Activated B cell treated with CpG ODN at 0.5 μM for 24 hours (primary cell): ENCODE measurements at regions not wholly inside any gene's neighbourhood (a gene's known extent, or its start where the extent isn't known, plus 50 kb on each side); places are given as distances from the start of the nearest gene placed in this dataset.

ENCODE experiments used
- ATAC-seq: fragments of 200-7000 bp; cut with Tn5 transposase; one replicate; pipeline ENCODE4 v1.10.0; 2021; ENCODE audit warnings: low read depth, mild to moderate bottlenecking, moderate library complexity
- CTCF ChIA-PET: fragments of 350-600 bp; sonication (Branson Sonifier 250); formaldehyde crosslinking; loops from one replicate; lab custom pipeline; 2021; ENCODE audit warnings: antibody characterized with exemption; lab: Charles Lee
- POLR2A ChIA-PET: fragments of 350-600 bp; sonication (Branson Sonifier 250); formaldehyde crosslinking; loops from one replicate; lab custom pipeline; 2021; ENCODE audit warnings: antibody characterized with exemption; lab: Charles Lee
- DNase-seq: peaks from one replicate; pipeline ENCODE4 v3.0.0; 2022
- H3K27ac Mint-ChIP-seq: one replicate; pipeline ENCODE4 v1.8.0; 2020; ENCODE audit warnings: mixed read lengths
- H3K27me3 Mint-ChIP-seq: one replicate; pipeline ENCODE4 v1.8.0; 2021; ENCODE audit warnings: mixed read lengths
- H3K36me3 Mint-ChIP-seq: one replicate; pipeline ENCODE4 v1.8.0; 2021; ENCODE audit warnings: low read depth, mixed read lengths
- H3K4me1 Mint-ChIP-seq: one replicate; pipeline ENCODE4 v1.8.0; 2021; ENCODE audit warnings: mixed read lengths
- H3K4me3 Mint-ChIP-seq: one replicate; pipeline ENCODE4 v1.8.0; 2020; ENCODE audit warnings: mild to moderate bottlenecking, mixed read lengths
- H3K9me3 Mint-ChIP-seq: one replicate; pipeline ENCODE4 v1.8.0; 2020; ENCODE audit warnings: mixed read lengths
- intact Hi-C: fragments of 100-400 bp; cut with micrococcal nuclease; formaldehyde crosslinking; loops from one replicate; pipeline ENCODE4 v1.15.1; 2024
- TF ChIP-seq, protein P1 (sequence below): fragments of 200-600 bp; IDR thresholded peaks from one replicate; pipeline ENCODE4 v1.8.0; 2022; ENCODE audit warnings: antibody characterized with exemption, mild to moderate bottlenecking

- no peaks in the 10 kb centered on the region for H3K36me3 Mint-ChIP-seq
- H3K4me3 Mint-ChIP-seq: no peak overlapping the region
- ATAC-seq (no peak), DNase-seq (no peak)
- ChIA-PET POLR2A (no interaction called here), CTCF (no interaction called here)
- TF ChIP-seq, protein P1, sequence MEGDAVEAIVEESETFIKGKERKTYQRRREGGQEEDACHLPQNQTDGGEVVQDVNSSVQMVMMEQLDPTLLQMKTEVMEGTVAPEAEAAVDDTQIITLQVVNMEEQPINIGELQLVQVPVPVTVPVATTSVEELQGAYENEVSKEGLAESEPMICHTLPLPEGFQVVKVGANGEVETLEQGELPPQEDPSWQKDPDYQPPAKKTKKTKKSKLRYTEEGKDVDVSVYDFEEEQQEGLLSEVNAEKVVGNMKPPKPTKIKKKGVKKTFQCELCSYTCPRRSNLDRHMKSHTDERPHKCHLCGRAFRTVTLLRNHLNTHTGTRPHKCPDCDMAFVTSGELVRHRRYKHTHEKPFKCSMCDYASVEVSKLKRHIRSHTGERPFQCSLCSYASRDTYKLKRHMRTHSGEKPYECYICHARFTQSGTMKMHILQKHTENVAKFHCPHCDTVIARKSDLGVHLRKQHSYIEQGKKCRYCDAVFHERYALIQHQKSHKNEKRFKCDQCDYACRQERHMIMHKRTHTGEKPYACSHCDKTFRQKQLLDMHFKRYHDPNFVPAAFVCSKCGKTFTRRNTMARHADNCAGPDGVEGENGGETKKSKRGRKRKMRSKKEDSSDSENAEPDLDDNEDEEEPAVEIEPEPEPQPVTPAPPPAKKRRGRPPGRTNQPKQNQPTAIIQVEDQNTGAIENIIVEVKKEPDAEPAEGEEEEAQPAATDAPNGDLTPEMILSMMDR: no peak
- peaks cover 2% of the 10 kb centered on the region for H3K27me3 Mint-ChIP-seq
- H3K27ac Mint-ChIP-seq: no peak overlapping the region
- no peaks in the 10 kb centered on the region for H3K9me3 Mint-ChIP-seq
- intact Hi-C loops: no loop called here
- peaks cover 7% of the 10 kb centered on the region for H3K4me1 Mint-ChIP-seq
These were observed 92.3 kb downstream of the C1D start for GRCh38 chr2:67970542-67970941.

GRCh38 chr2:67974559-67975430 is 88.0 kb downstream of the C1D start:
- ATAC-seq (no peak), DNase-seq (no peak)
- Mint-ChIP-seq H3K27me3 (peaks cover 2% of the 10 kb centered on the region), H3K4me1 (peaks cover 7% of the 10 kb centered on the region), H3K27ac (no peak overlapping the region), H3K36me3 (no peaks in the 10 kb centered on the region), H3K4me3 (peak overlapping the region; percentile 55), H3K9me3 (no peaks in the 10 kb centered on the region)
- TF ChIP-seq, protein P1: no peak
- POLR2A ChIA-PET: interaction anchor here (0.6 kb wide), 1 partner anchor 12 kb away, joined by 3 read pairs; no protein-coding TSS in a partner anchor
- CTCF ChIA-PET: no interaction called here
- intact Hi-C loops: no loop called here

GRCh38 chr2:67977464-67977863 is 85.3 kb downstream of the C1D start:
- H3K27me3 Mint-ChIP-seq: peaks cover 5% of the 10 kb centered on the region
- H3K4me3 Mint-ChIP-seq: no peak overlapping the region
- DNase-seq (no peak), ATAC-seq (no peak)
- H3K9me3 Mint-ChIP-seq: peaks cover 3% of the 10 kb centered on the region
- intact Hi-C loops: no loop called here
- ChIA-PET CTCF (no interaction called here), POLR2A (no interaction called here)
- H3K36me3 Mint-ChIP-seq: no peaks in the 10 kb centered on the region
- TF ChIP-seq, protein P1: no peak
- no peak overlapping the region for H3K27ac Mint-ChIP-seq
- peaks cover 7% of the 10 kb centered on the region for H3K4me1 Mint-ChIP-seq

- ChIA-PET CTCF (no interaction called here), POLR2A (no interaction called here)
- peaks cover 15% of the 10 kb centered on the region for H3K27me3 Mint-ChIP-seq
- intact Hi-C loops: no loop called here
- ATAC-seq: no peak
- no peak for DNase-seq
- no peaks in the 10 kb centered on the region for H3K4me1 Mint-ChIP-seq
- TF ChIP-seq, protein P1: no peak
- H3K27ac Mint-ChIP-seq: no peak overlapping the region
- peaks cover 3% of the 10 kb centered on the region for H3K9me3 Mint-ChIP-seq
- H3K4me3 Mint-ChIP-seq: no peak overlapping the region
- no peaks in the 10 kb centered on the region for H3K36me3 Mint-ChIP-seq
These were observed 79.8 kb downstream of the C1D start for GRCh38 chr2:67982956-67983355.

GRCh38 chr2:67984600-67984999 is 78.2 kb downstream of the C1D start:
- no peak overlapping the region for H3K27ac Mint-ChIP-seq
- ATAC-seq (no peak), DNase-seq (no peak)
- H3K27me3 Mint-ChIP-seq: peaks cover 15% of the 10 kb centered on the region
- H3K36me3 Mint-ChIP-seq: no peaks in the 10 kb centered on the region
- TF ChIP-seq, protein P1: no peak
- no peak overlapping the region for H3K4me3 Mint-ChIP-seq
- peaks cover 3% of the 10 kb centered on the region for H3K9me3 Mint-ChIP-seq
- POLR2A ChIA-PET: no interaction called here
- CTCF ChIA-PET: no interaction called here
- intact Hi-C loops: no loop called here
- no peaks in the 10 kb centered on the region for H3K4me1 Mint-ChIP-seq
